ENCODE measurements at regions not wholly inside any gene's neighbourhood (a gene's known extent, or its start where the extent isn't known, plus 50 kb on each side); places are given as distances from the start of the nearest gene placed in this dataset.

- peaks cover 3 to 14% of the 10 kb centered on the region in 2 experiments for H3K27me3 ChIP-seq (ENCODE audit: control insufficient read depth in 1 of 2, insufficient read depth in 2 of 2, low read length in 2 of 2)
- CTCF ChIA-PET = no interaction called here
- no peak overlapping the region for H3K27ac Mint-ChIP-seq
- H3K27me3 Mint-ChIP-seq = peaks cover 74% of the 10 kb centered on the region
- H3K4me1 ChIP-seq (ENCODE audit: insufficient read depth, low read length) = no peaks in the 10 kb centered on the region
- no peaks in the 10 kb centered on the region for H3K9me3 Mint-ChIP-seq
- peaks cover 0 to 5% of the 10 kb centered on the region in 2 experiments for H3K9me3 ChIP-seq (ENCODE audit: control insufficient read depth in 1 of 2, insufficient read depth in 1 of 2, low read length in 2 of 2)
- no peak for ATAC-seq (ENCODE audit: poor library complexity)
- no peaks in the 10 kb centered on the region for H3K36me3 Mint-ChIP-seq (ENCODE audit: low read depth)
- intact Hi-C loops (cut with DNase I, micrococcal nuclease) = no loop called here
- no peak overlapping the region for H3K27ac ChIP-seq (ENCODE audit: low read depth in 1 of 2, low read length in 2 of 2)
- no peak for TF ChIP-seq CTCF (IDR thresholded peaks at IDR 0.05)
- H3K36me3 ChIP-seq (ENCODE audit: insufficient read depth, low read length) = no peaks in the 10 kb centered on the region
- H3K4me1 Mint-ChIP-seq (ENCODE audit: low read depth) = no peaks in the 10 kb centered on the region
- POLR2A ChIA-PET = no interaction called here
- no peak for DNase-seq
- no peak overlapping the region for H3K4me3 Mint-ChIP-seq
- no peak overlapping the region for H3K4me3 ChIP-seq (ENCODE audit: low read length)
Observed at GRCh38 chr1:17911791-17912190, 156.7 kb downstream of the ACTL8 start.

GRCh38 chr1:17912491-17912890, 157.4 kb downstream of the ACTL8 start:
- Mint-ChIP-seq H3K4me3 (no peak overlapping the region), H3K9me3 (no peaks in the 10 kb centered on the region), H3K4me1 (ENCODE audit: low read depth) (no peaks in the 10 kb centered on the region), H3K27ac (no peak overlapping the region), H3K27me3 (peaks cover 77% of the 10 kb centered on the region), H3K36me3 (ENCODE audit: low read depth) (no peaks in the 10 kb centered on the region)
- DNase-seq = no peak
- peaks cover 3 to 14% of the 10 kb centered on the region in 2 experiments for H3K27me3 ChIP-seq (ENCODE audit: control insufficient read depth in 1 of 2, insufficient read depth in 2 of 2, low read length in 2 of 2)
- H3K36me3 ChIP-seq (ENCODE audit: insufficient read depth, low read length) = no peaks in the 10 kb centered on the region
- intact Hi-C loops (cut with DNase I, micrococcal nuclease) = no loop called here
- TF ChIP-seq CTCF (IDR thresholded peaks at IDR 0.05) = no peak
- H3K9me3 ChIP-seq (ENCODE audit: control insufficient read depth in 1 of 2, insufficient read depth in 1 of 2, low read length in 2 of 2) = peaks cover 0 to 5% of the 10 kb centered on the region in 2 experiments
- POLR2A ChIA-PET = no interaction called here
- no peak for ATAC-seq (ENCODE audit: poor library complexity)
- CTCF ChIA-PET = no interaction called here
- no peak overlapping the region for H3K27ac ChIP-seq (ENCODE audit: low read depth in 1 of 2, low read length in 2 of 2)
- no peak overlapping the region for H3K4me3 ChIP-seq (ENCODE audit: low read length)
- no peaks in the 10 kb centered on the region for H3K4me1 ChIP-seq (ENCODE audit: insufficient read depth, low read length)

DNA sequence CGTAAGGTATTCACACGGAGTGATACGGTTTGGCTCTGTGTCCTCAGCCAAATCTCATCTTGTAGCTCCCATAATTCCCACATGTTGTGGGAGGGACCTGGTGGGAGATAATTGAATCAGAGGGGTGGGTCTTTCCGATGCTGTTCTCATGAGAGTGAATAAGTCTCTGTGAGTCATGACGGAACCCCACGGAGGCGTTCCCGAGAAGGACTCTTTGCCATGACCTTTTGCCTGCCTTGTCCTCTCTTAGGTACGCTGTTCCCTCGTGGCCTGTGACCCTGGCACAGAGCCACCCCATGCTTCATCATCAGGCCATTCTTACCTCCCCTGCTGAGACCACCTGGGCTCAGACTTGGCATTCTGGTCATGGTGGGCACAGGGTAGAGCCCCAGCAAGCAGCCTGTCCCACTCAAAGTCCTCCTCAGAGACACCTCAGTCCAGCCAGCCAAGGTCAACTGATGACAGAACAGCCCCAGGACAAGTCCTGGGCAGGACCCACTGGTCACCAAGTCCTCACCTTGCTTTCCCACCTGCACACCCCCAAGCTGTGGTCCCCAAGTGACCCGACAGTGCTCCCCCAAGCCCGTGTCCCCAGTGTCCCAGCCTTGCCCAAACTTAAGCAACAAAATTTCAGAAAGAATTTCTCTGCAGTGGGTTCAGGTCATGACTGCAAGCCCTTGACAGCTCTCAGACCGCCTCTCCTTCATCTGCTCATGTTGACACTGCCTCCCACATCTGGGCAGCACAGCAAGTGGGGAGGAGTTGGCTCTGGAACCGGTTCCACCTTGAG, 158.4 kb downstream of the ACTL8 start:
- Mint-ChIP-seq H3K4me1 (ENCODE audit: low read depth) (no peaks in the 10 kb centered on the region), H3K4me3 (no peak overlapping the region), H3K27me3 (peaks cover 75% of the 10 kb centered on the region), H3K27ac (no peak overlapping the region), H3K36me3 (ENCODE audit: low read depth) (no peaks in the 10 kb centered on the region), H3K9me3 (peaks cover 2% of the 10 kb centered on the region)
- Histone ChIP-seq H3K4me3 (ENCODE audit: low read length) (no peak overlapping the region), H3K27ac (ENCODE audit: low read depth in 1 of 2, low read length in 2 of 2) (no peak overlapping the region), H3K36me3 (ENCODE audit: insufficient read depth, low read length) (no peaks in the 10 kb centered on the region), H3K9me3 (ENCODE audit: control insufficient read depth in 1 of 2, insufficient read depth in 1 of 2, low read length in 2 of 2) (peaks cover 0 to 5% of the 10 kb centered on the region in 2 experiments), H3K27me3 (ENCODE audit: control insufficient read depth in 1 of 2, insufficient read depth in 2 of 2, low read length in 2 of 2) (peaks cover 0 to 22% of the 10 kb centered on the region in 2 experiments), H3K4me1 (ENCODE audit: insufficient read depth, low read length) (no peaks in the 10 kb centered on the region)
- DNase-seq = no peak
- ATAC-seq (ENCODE audit: poor library complexity) = no peak
- CTCF ChIA-PET = no interaction called here
- no peak for TF ChIP-seq CTCF (IDR thresholded peaks at IDR 0.05)
- POLR2A ChIA-PET = no interaction called here
- intact Hi-C loops (cut with DNase I, micrococcal nuclease) = no loop called here

Measured in CD4-positive, alpha-beta T cell (primary cell).